ENCODE measurements at regions not wholly inside any gene's neighbourhood (a gene's known extent, or its start where the extent isn't known, plus 50 kb on each side); places are given as distances from the start of the nearest gene placed in this dataset.

DNA sequence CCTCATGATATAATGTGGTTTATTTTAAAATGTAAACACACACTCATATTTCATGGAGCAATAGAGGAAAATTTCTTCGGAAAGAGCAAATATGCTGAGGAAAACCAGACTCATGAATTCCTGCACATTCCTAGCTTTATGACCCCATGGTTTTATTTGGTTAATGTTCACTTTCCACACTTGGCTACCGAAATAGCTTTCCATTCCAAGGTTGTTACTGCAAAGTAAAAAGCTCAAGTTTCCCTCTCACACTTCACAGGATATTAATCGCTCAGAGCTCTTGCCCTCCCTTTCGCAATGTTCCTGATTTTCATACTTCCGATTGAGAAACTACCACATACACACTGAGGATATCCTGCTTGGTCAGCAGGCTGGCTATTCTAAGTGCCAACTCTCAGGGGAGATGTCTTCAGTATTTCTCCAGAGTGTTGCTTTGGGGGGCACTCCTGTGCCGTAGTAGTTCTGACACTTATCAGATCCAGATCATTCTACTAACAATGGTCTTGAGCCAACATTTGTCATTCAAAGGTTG, 77.5 kb upstream of the STEAP1B start:
- TF ChIP-seq, protein P1, sequence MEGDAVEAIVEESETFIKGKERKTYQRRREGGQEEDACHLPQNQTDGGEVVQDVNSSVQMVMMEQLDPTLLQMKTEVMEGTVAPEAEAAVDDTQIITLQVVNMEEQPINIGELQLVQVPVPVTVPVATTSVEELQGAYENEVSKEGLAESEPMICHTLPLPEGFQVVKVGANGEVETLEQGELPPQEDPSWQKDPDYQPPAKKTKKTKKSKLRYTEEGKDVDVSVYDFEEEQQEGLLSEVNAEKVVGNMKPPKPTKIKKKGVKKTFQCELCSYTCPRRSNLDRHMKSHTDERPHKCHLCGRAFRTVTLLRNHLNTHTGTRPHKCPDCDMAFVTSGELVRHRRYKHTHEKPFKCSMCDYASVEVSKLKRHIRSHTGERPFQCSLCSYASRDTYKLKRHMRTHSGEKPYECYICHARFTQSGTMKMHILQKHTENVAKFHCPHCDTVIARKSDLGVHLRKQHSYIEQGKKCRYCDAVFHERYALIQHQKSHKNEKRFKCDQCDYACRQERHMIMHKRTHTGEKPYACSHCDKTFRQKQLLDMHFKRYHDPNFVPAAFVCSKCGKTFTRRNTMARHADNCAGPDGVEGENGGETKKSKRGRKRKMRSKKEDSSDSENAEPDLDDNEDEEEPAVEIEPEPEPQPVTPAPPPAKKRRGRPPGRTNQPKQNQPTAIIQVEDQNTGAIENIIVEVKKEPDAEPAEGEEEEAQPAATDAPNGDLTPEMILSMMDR (IDR thresholded peaks at IDR 0.05; ENCODE audit: low read length) = no peak
- TF ChIP-seq EZH2phosphoT487 (IDR thresholded peaks at IDR 0.05; ENCODE audit: low read length) (no peak), EZH2 (optimal IDR thresholded peaks at IDR 0.05; ENCODE audit: low read depth, low read length) (no peak)
- Histone ChIP-seq H2AFZ (ENCODE audit: low read length) (no peak overlapping the region), H3K9ac (ENCODE audit: low read length) (no peak overlapping the region), H3K27ac (ENCODE audit: low read length) (no peak overlapping the region), H3K4me3 (ENCODE audit: low read length) (no peak overlapping the region), H3K27me3 (replicated peaks; ENCODE audit: insufficient read depth, low read length) (no peaks in the 10 kb centered on the region), H3K36me3 (replicated peaks; ENCODE audit: insufficient read depth, low read length) (no peaks in the 10 kb centered on the region), H3K4me2 (ENCODE audit: low read depth, low read length) (no peak overlapping the region), H3K9me3 (replicated peaks; ENCODE audit: insufficient read depth, low read length) (no peaks in the 10 kb centered on the region), H3K9me2 (replicated peaks; ENCODE audit: insufficient read depth, low read length) (no peaks in the 10 kb centered on the region), H3K4me1 (ENCODE audit: low read length) (peaks cover 1% of the 10 kb centered on the region), H4K20me1 (ENCODE audit: insufficient read depth, low read length) (no peaks in the 10 kb centered on the region), H3F3A (ENCODE audit: insufficient read depth, low read length) (no peaks in the 10 kb centered on the region), H3K79me2 (ENCODE audit: low read length) (no peaks in the 10 kb centered on the region)
- DNase-seq = no peak

DNA sequence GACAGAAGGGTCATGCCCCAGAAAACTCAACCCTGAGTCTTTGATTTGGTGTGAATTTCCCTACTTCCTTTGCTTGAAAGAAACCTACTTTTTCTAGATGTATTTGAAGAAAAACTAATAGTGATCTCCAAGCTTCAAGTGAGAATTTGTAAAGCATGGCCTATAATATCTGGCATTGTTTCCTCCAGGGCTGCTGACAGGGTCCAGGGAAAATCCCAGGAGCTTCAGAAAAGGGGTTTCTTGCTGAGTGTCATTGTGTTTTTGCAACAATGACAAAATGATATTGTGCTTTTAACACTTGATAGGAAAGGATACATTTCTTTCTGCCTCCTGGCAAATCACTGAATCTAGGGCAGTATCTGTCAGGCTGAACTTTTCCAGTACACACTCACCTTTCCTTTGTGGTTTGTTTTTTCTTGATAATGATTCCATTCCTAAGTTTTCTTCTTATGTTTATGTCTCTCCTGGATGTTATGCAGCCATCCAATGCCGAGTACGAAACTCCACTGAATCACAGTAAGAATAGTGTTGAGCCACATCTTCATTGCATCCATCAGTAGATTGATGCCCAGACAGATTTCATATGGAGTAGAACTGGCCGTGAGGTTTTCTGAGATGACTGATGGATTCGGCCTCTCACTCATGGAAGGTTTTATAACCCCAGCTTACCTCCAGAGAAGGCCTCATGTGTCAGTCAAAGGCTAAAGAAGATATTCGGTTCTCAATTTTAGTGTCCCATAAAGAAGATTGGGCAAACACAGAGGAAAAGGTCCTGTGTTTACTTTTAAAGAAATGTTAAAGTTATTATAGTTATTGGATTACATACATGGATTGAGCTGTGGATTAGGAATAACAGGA, 76.9 kb upstream of the STEAP1B start:
- Histone ChIP-seq H4K20me1 (ENCODE audit: insufficient read depth, low read length) (no peaks in the 10 kb centered on the region), H3K9ac (ENCODE audit: low read length) (no peak overlapping the region), H3K36me3 (replicated peaks; ENCODE audit: insufficient read depth, low read length) (no peaks in the 10 kb centered on the region), H3K4me3 (ENCODE audit: low read length) (no peak overlapping the region), H3K27me3 (replicated peaks; ENCODE audit: insufficient read depth, low read length) (no peaks in the 10 kb centered on the region), H3K4me2 (ENCODE audit: low read depth, low read length) (no peak overlapping the region), H3K4me1 (ENCODE audit: low read length) (no peaks in the 10 kb centered on the region), H3K27ac (ENCODE audit: low read length) (no peak overlapping the region), H3F3A (ENCODE audit: insufficient read depth, low read length) (no peaks in the 10 kb centered on the region), H2AFZ (ENCODE audit: low read length) (no peak overlapping the region), H3K79me2 (ENCODE audit: low read length) (no peaks in the 10 kb centered on the region), H3K9me2 (replicated peaks; ENCODE audit: insufficient read depth, low read length) (no peaks in the 10 kb centered on the region), H3K9me3 (replicated peaks; ENCODE audit: insufficient read depth, low read length) (no peaks in the 10 kb centered on the region)
- no peak for DNase-seq
- TF ChIP-seq EZH2phosphoT487 (IDR thresholded peaks at IDR 0.05; ENCODE audit: low read length) (no peak), EZH2 (optimal IDR thresholded peaks at IDR 0.05; ENCODE audit: low read depth, low read length) (no peak)
- TF ChIP-seq, protein P1 (IDR thresholded peaks at IDR 0.05; ENCODE audit: low read length) = no peak

- Histone ChIP-seq H3K27ac (ENCODE audit: low read length) (no peak overlapping the region), H3K79me2 (ENCODE audit: low read length) (no peaks in the 10 kb centered on the region), H3K9ac (ENCODE audit: low read length) (no peak overlapping the region), H3K9me3 (replicated peaks; ENCODE audit: insufficient read depth, low read length) (no peaks in the 10 kb centered on the region), H4K20me1 (ENCODE audit: insufficient read depth, low read length) (no peaks in the 10 kb centered on the region), H3K4me1 (ENCODE audit: low read length) (no peaks in the 10 kb centered on the region), H3K4me3 (ENCODE audit: low read length) (no peak overlapping the region), H3K9me2 (replicated peaks; ENCODE audit: insufficient read depth, low read length) (no peaks in the 10 kb centered on the region), H3K27me3 (replicated peaks; ENCODE audit: insufficient read depth, low read length) (no peaks in the 10 kb centered on the region), H3F3A (ENCODE audit: insufficient read depth, low read length) (no peaks in the 10 kb centered on the region), H3K4me2 (ENCODE audit: low read depth, low read length) (no peak overlapping the region), H3K36me3 (replicated peaks; ENCODE audit: insufficient read depth, low read length) (no peaks in the 10 kb centered on the region), H2AFZ (ENCODE audit: low read length) (no peak overlapping the region)
- DNase-seq = no peak
- TF ChIP-seq EZH2phosphoT487 (IDR thresholded peaks at IDR 0.05; ENCODE audit: low read length) = no peak
These were observed 74.9 kb upstream of the STEAP1B start for GRCh38 chr7:22574754-22575520.

All from MM.1S (cell line).